ENCODE measurements at regions not wholly inside any gene's neighbourhood (a gene's known extent, or its start where the extent isn't known, plus 50 kb on each side); places are given as distances from the start of the nearest gene placed in this dataset.
"Not testable (repeated sequence)": the region's sequence is repeated elsewhere in the genome, so short reads cannot be mapped to it uniquely, and the experiment has no call there.

DNA sequence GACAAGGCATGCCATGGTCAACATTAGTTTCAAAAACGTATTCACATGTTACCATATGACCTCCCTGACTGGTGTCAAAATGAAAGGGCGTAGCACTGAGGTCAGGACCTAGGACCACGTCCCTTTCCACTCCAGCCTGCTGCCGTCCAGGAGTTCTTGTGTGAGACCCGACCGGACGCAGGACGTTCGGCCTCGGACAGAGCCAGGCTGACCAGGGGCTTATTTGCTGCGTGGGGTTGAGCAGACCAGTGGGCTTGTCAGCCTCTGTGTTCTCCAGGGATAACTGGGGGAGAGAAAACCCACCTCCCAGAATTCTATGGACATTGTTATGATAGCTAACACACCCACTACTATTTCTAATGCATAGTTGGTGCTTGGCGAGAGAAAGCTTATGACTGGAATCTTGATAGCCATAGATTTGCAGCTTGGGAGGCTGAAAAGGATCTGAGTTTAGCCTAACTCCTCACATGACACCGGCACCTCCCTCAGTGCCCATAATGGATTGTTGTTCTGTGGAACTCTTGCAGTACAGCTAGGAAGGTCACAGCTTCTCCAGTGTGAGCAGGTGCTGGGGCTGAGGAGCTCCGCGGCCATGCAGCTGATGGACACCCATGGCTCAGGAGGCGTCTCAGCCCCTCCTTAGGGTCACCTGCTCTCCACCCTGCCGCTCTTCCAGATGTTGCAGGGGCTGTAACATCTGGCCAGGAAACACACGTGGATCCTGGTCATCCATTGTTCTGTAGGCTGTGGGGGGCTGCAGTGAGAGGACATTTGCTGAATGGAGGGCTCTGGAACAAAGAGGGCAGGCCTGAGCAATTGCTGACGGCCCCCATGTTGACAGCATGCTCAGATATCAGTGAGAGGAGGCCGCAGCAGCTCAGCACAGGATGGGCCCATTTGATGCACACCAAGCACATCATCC lies 368.4 kb downstream of the IRX2 start:
- no peak for DNase-seq (ENCODE audit: low spot score)

DNA sequence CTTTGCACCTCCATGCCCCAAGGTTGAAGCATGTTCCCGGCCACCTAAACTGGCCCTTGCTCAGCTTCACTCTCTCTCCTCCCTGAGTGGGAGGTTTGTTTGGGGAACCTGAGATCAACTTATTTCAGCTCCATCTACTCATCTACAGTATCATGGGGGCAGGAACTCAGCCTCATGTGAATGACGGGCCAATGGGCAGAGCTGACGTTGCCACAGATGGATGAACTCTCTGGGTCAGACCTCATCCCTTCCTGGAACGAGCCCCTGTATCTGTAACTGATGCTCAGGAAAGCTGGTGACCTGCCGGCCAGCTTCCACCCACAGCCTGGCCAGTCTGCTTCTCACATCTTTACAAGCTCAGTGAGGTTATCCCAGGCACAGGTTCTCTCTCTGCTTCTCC lies 369.6 kb downstream of the IRX2 start:
- DNase-seq (ENCODE audit: low spot score), result no peak

- no peak for DNase-seq (ENCODE audit: low spot score)
Observed at GRCh38 chr5:2381070-2381469, 370.4 kb downstream of the IRX2 start.

- no peak for DNase-seq (ENCODE audit: low spot score)
Observed at GRCh38 chr5:2378976-2379375, 372.5 kb downstream of the IRX2 start.

- no peak for DNase-seq (ENCODE audit: low spot score)
Observed at GRCh38 chr5:2378108-2378507, 373.4 kb downstream of the IRX2 start.

DNA sequence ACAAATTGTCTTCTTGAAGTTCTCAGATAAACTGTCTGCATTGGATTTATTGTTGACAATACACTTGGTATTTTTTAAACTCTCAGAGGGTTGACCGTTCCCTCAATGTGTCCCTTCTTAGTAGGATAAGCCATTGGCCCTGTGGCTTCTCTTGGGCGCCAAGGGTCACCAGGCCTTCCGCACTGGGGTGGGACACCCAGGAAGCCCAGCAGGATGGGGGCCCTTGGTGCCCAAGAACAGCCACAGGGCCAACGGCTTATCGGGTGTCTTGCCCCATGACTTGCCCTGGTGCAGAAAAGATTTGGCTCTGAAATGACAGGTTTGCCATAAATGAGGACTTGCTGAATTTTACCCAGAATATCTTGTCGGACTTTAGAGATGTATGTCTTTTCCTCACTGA lies 375.0 kb downstream of the IRX2 start:
- DNase-seq (ENCODE audit: low spot score), result no peak

DNA sequence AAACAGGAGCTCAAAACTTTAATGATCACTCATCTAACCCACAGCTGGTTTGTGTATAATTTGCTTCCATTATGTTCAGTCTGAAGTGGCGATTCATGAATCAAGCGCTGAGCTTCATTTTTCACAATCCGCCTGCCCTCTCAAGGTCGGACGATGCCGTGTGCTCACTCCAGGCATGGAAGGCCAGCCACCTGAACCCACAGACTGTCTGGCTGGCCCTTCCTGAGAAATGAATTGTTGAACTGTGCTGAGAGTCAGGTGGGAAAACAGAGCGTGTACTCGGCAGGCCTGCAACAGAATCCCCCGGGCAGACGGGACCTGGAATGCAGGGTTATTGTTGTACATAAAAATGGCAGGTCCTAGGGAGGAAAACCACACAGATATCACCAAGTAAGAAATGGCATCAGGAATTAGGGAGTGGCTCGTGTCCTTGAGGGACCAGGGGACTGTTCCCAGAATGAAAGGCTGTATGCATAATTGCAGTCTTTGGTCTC lies 375.7 kb downstream of the IRX2 start:
- DNase-seq (ENCODE audit: low spot score), result no peak

DNA sequence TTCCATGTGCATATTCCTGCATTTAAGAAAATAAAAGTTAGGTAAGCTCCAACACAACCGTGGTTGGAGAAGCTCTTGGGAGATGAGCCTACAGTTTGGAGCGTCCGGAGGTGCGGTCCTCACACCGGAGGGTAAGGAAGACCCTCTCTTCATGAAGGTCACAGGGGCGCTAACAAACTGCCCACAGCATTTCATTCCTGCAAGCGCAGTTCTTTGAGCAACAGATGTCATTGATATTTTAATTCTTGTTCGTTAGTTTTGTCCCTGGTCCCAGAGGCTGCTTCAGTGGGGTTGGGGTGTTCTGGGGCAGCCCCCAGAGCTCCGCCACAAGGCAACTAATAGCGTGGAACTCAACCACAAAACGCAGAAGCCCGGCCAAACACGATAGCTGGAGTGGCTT lies 376.2 kb downstream of the IRX2 start:
- no peak for DNase-seq (ENCODE audit: low spot score)

GRCh38 chr5:2374703-2375102 lies 376.8 kb downstream of the IRX2 start:
- DNase-seq (ENCODE audit: low spot score), result no peak

GRCh38 chr5:2373631-2374030 lies 377.8 kb downstream of the IRX2 start:
- no peak for DNase-seq (ENCODE audit: low spot score)

DNA sequence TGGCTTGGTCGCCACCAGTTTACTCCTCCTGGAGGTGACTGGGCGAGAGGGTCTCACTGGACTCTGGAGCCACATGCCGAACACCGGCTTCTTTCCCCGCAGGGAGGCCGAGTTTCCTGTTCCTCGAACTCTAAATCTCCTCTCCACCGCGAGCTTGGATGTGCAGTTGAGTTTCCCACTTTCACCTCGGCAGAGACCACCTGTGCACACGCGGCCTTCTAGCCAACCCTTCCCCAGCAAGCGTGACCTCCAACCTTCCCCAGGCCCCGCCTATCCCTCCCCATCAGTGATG lies 380.1 kb downstream of the IRX2 start:
- DNase-seq (ENCODE audit: low spot score), result no peak

DNA sequence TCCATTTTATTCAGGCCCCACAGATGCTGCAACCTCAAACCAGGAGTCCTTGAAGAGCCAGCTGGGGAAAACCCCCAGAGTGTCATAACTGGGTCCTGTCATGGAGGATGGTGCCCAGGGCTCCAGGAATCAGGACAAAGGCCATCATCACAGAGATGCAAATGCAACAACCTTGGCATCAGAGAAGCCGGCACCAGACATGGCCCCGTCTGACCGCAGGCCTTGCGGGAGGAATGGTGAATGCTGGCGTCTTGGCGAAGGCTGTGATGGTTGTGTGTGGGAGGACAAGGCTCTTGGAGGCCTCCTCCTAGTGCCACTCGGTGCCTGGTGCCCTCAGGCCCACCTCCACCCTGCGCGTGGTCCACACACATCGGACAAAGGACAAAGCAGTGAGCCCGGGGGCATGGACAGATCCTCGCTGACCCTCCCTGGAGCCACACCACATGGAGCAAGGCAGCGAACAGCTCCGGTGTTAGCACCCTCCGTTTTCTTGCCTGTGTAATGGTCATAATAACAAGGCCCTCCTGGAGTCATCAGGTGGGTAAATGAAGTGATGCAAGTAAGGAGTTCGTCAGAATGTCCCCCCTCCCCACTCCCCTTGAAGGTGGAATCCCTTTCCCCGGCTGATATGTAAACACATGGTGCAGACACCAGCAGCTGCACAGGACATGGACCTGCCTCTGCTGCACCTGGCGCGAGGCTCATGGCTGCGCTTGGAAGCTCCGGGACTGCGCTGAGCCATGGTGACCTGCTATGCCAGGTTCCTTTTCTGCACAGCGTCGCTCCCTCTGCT lies 380.7 kb downstream of the IRX2 start:
- no peak for DNase-seq (ENCODE audit: low spot score)

DNA sequence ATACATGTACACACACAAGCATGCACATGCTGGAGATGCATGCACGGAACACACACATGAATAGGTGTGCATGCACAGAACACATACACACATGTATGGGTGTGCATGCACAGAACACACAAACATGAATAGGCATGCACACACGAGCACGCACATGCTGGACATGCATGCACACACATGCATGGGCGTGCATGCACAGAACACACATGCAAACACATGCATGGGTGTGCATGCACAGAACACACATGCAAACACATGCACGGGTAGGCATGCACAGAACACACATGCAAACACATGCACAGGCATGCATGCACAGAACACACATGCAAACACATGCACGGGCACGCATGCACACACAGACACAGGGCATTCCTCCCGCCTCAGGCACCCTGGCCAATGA lies 382.3 kb downstream of the IRX2 start:
- DNase-seq (ENCODE audit: low spot score), result no peak

- no peak for DNase-seq (ENCODE audit: low spot score)
Observed at GRCh38 chr5:2366816-2367215, 384.7 kb downstream of the IRX2 start.

- no peak for DNase-seq (ENCODE audit: low spot score)
Observed at GRCh38 chr5:2357309-2357708, 394.2 kb downstream of the IRX2 start.

DNA sequence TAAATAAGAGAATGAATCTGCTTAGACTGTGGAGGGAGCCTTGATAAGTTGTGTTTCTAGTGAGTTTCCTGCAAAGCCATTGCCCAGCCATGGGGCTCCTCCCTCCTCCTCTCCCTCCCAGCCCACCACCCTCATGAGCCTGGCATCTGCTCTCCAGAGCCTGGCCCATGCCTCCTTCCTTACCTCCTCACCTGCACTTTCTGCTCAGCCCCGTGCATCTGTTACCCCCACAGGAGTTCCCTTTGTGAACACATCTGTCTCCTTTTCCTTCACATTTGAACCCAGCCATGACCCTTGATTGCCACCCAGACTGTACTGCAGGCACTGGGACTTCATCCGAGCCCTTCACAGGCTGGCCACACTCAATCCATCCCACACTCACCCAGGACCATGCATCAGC lies 395.6 kb downstream of the IRX2 start:
- no peak for DNase-seq (ENCODE audit: low spot score)

DNA sequence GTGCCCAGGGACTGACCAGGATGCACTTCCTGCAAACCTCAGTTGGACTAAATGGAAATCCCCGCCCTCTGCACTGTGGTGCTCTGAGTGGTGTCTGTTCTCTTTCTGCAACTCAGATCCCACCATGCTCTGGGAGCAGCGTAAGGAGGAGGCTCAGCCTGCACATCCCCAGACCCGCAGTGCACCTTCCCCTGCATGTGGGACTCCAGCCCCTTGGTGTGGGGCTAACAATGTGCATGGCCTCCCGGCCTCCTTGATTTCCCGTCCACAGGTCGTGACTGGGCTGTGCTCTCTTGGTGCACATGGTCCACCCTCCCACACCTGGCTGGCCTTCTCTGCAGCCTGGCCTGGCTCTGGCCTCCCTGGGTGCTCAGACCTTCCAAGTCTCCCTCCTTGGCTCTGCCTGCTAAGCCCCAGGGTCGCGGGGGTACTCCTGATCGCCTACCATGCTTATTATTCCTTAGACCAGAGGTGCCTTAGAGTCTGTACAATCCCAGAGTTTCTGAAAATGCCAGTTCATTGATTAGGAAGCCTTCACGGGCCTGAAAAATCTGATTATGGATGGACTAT lies 397.5 kb downstream of the IRX2 start:
- no peak for DNase-seq (ENCODE audit: low spot score)

- DNase-seq (ENCODE audit: low spot score), result no peak
Observed at GRCh38 chr5:2353211-2353610, 398.3 kb downstream of the IRX2 start.

DNA sequence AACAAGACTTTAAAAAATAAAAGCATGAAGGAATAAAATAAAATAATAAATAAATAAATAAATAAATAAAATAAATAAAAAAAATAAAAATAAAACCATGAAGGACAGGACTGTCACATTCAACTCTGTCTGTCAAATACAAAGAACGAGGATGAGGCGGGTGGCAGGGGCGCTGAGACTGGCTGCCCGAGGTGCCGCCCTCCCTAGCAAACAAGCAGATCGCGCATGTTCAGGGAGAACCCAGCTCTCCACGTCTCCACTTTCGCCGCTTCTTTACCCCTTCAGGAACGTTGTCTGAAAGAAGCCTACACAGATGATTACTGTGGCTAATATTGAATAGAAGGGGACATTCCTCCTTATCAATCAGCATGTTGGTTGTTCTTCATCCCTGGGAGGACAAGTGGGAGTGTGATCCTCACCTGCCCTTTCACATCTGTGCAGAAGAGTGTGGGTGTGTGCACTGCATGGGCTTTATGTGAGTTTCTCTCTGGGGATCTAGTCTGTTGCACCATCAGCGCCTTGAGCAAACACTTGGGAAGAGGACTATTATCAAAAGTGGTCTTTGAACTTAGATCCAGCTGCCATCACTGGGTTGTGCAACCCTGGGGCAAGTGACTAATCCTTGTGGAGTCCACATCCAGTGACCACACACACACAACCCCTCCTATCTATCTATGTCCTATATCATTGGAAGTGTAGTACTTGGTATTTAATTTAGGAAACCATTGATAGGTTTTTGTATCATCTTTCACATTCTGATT lies 399.2 kb downstream of the IRX2 start:
- DNase-seq (ENCODE audit: low spot score), result no peak

- DNase-seq (ENCODE audit: low spot score), result not testable (repeated sequence)
Observed at GRCh38 chr5:2349768-2350167, 401.7 kb downstream of the IRX2 start.

- DNase-seq (ENCODE audit: low spot score), result no peak
Observed at GRCh38 chr5:2338686-2339085, 412.8 kb downstream of the IRX2 start.

Data from pons (tissue), 1 donor.